Lung (tissue), 11 donors: ENCODE measurements at regions not wholly inside any gene's neighbourhood (a gene's known extent, or its start where the extent isn't known, plus 50 kb on each side); places are given as distances from the start of the nearest gene placed in this dataset.

Source experiments
- ATAC-seq: fragments of 200-7000 bp; cut with Tn5 transposase; one replicate; pipeline ENCODE4 v1.9.1; 2020; ENCODE audit warnings: moderate number of reproducible peaks; ENCODE audit not compliant: insufficient read depth, low FRiP score
- DNase-seq, 3 donors: peaks; one replicate each; pipeline ENCODE4 v3.0.0-alpha.2; 2013 to 2017
- H3K27ac ChIP-seq, 2 donors: one replicate each; pipeline ENCODE4 v1.5.1; 2013; ENCODE audit warnings: mild to moderate bottlenecking in 2 of 2, moderate library complexity in 2 of 2, control low read depth in 1 of 2, inconsistent platforms in 1 of 2, low read depth in 1 of 2, low read length in 1 of 2
- H3K27me3 ChIP-seq, 3 donors: one replicate each; pipeline ENCODE4 v1.5.1; 2013; ENCODE audit warnings: low read length in 2 of 3; ENCODE audit not compliant: control insufficient read depth in 3 of 3, insufficient read depth in 3 of 3
- H3K36me3 ChIP-seq, 4 donors: one replicate each; pipeline ENCODE4 v1.5.1; 2013; ENCODE audit warnings: low read length in 4 of 4, mild to moderate bottlenecking in 1 of 4, moderate library complexity in 1 of 4; ENCODE audit not compliant: control insufficient read depth in 4 of 4, insufficient read depth in 4 of 4
- H3K4me1 ChIP-seq, 5 donors: one replicate each; pipeline ENCODE4 v1.5.1; 2013; ENCODE audit warnings: low read length in 5 of 5, mild to moderate bottlenecking in 2 of 5, moderate library complexity in 1 of 5; ENCODE audit not compliant: control insufficient read depth in 5 of 5, insufficient read depth in 5 of 5
- H3K4me3 ChIP-seq: one replicate; pipeline ENCODE4 v1.5.1; 2013; ENCODE audit warnings: mild to moderate bottlenecking, control low read depth, moderate library complexity
- H3K9ac ChIP-seq, 2 donors: one replicate each; pipeline ENCODE4 v1.5.1; 2013; ENCODE audit warnings: low read length in 2 of 2, control low read depth in 1 of 2; ENCODE audit not compliant: insufficient read depth in 1 of 2
- H3K9me3 ChIP-seq, 4 donors: one replicate each; pipeline ENCODE4 v1.5.1; 2013; ENCODE audit warnings: low read length in 3 of 4, mild to moderate bottlenecking in 1 of 4, moderate library complexity in 1 of 4; ENCODE audit not compliant: control insufficient read depth in 4 of 4, insufficient read depth in 3 of 4
- CTCF ChIP-seq: IDR thresholded peaks from 2 replicates; pipeline ENCODE4 v1.5.1; 2012; ENCODE audit warnings: mild to moderate bottlenecking; ENCODE audit errors: control extremely low read depth, extremely low read depth
- WGBS, 2 donors: extraction: QIAGEN DNeasy Blood & Tissue Kit; methylation state at CpG; one replicate each; pipeline ENCODE4 v1.1.7; 2013; 5-methylcytosine and 5-hydroxymethylcytosine counted together
- donor health status: control.
- donor health status: control.
- donor health status: Bipolar disorder and iron deficiency.
- donor health status: healthy.
- donor health status: DM: yes; HTN: yes; CAD: no.

- 81 to 83% methylated on average over 7 of the region's 7 CpGs for WGBS, 2 donors
- no peak for DNase-seq
These were observed 310.5 kb downstream of the ETNK1 start for GRCh38 chr12:22935501-22935900.

GRCh38 chr12:22938323-22938722, 313.4 kb downstream of the ETNK1 start:
- DNase-seq, result no peak
- peaks cover 0 to 5% (median 2%) of the 10 kb centered on the region in 4 donors for H3K9me3 ChIP-seq
- 95 to 100% methylated on average over 2 of the region's 2 CpGs for WGBS, 2 donors

More at GRCh38 chr12:22935501-22935900, 310.5 kb downstream of the ETNK1 start:
- no peak overlapping the region for H3K9ac ChIP-seq
- ATAC-seq, result no peak
- no peak overlapping the region for H3K4me3 ChIP-seq
- H3K27ac ChIP-seq, result no peak overlapping the region
- H3K27me3 ChIP-seq, result no peaks in the 10 kb centered on the region
- no peaks in the 10 kb centered on the region for H3K4me1 ChIP-seq
- H3K9me3 ChIP-seq, result peaks cover 0 to 2% (median 0%) of the 10 kb centered on the region in 4 donors
- no peaks in the 10 kb centered on the region for H3K36me3 ChIP-seq
- no peak for TF ChIP-seq CTCF

DNA sequence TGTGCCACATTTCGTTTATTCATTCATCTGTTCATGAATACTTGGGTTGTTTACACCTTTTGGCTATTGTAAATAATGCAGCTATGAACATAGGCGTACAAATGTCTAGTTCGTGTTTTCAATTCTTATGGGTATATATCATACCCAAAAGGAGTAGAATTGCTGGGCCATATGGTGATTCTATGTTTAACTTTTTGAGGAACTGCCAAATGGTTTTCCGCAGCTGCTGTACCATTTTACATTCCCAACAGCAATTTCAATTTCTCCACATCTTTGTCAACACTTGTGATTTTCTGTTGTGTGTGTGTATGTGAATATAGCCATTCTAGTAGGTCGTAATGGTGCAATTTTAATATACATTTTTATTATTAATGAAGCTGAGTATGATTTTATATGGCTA, 326.2 kb downstream of the ETNK1 start:
- no peak overlapping the region for H3K9ac ChIP-seq
- 79 to 85% methylated on average over 5 of the region's 5 CpGs for WGBS, 2 donors

More at GRCh38 chr12:22938323-22938722, 313.4 kb downstream of the ETNK1 start:
- H3K4me3 ChIP-seq, result no peak overlapping the region
- H3K9ac ChIP-seq, result no peak overlapping the region
- TF ChIP-seq CTCF, result no peak
- H3K27ac ChIP-seq, result no peak overlapping the region
- no peaks in the 10 kb centered on the region for H3K27me3 ChIP-seq
- ATAC-seq, result no peak
- H3K4me1 ChIP-seq, result no peaks in the 10 kb centered on the region
- no peaks in the 10 kb centered on the region for H3K36me3 ChIP-seq

More for the DNA sequence above, 326.2 kb downstream of the ETNK1 start:
- ATAC-seq, result no peak
- TF ChIP-seq CTCF, result no peak
- H3K27me3 ChIP-seq, result no peaks in the 10 kb centered on the region
- no peak overlapping the region for H3K27ac ChIP-seq
- H3K36me3 ChIP-seq, result no peaks in the 10 kb centered on the region
- peaks cover 0 to 6% (median 1%) of the 10 kb centered on the region in 4 donors for H3K9me3 ChIP-seq
- no peak for DNase-seq
- no peak overlapping the region for H3K4me3 ChIP-seq
- no peaks in the 10 kb centered on the region for H3K4me1 ChIP-seq
